ENCODE measurements at regions not wholly inside any gene's neighbourhood (a gene's known extent, or its start where the extent isn't known, plus 50 kb on each side); places are given as distances from the start of the nearest gene placed in this dataset.
"Not testable (repeated sequence)": the region's sequence is repeated elsewhere in the genome, so short reads cannot be mapped to it uniquely, and the experiment has no call there.

- DNase-seq: no peak
Observed at GRCh38 chr10:111600772-111601171, 523.9 kb downstream of the ADRA2A start.

GRCh38 chr10:111612273-111612672 is 535.4 kb downstream of the ADRA2A start:
- DNase-seq: no peak

- no peak for DNase-seq
Observed at GRCh38 chr10:111634191-111634590, 549.4 kb downstream of the GPAM start.

GRCh38 chr10:111646021-111646420 is 537.5 kb downstream of the GPAM start:
- DNase-seq: no peak

GRCh38 chr10:111648046-111648445 is 535.5 kb downstream of the GPAM start:
- no peak for DNase-seq

- DNase-seq: not testable (repeated sequence)
Observed at GRCh38 chr10:111649080-111649479, 534.5 kb downstream of the GPAM start.

GRCh38 chr10:111650088-111650487 is 533.5 kb downstream of the GPAM start:
- no peak for DNase-seq

- DNase-seq: no peak
Observed at GRCh38 chr10:111656066-111656465, 527.5 kb downstream of the GPAM start.

- no peak for DNase-seq
Observed at GRCh38 chr10:111677759-111678158, 505.8 kb downstream of the GPAM start.

GRCh38 chr10:111686796-111687195 is 496.8 kb downstream of the GPAM start:
- no peak for DNase-seq

- DNase-seq: no peak
Observed at GRCh38 chr10:111698711-111699110, 484.9 kb downstream of the GPAM start.

- DNase-seq: no peak
Observed at GRCh38 chr10:111703986-111704385, 479.6 kb downstream of the GPAM start.

- DNase-seq: no peak
Observed at GRCh38 chr10:111705021-111705420, 478.5 kb downstream of the GPAM start.

GRCh38 chr10:111706331-111706730 is 477.2 kb downstream of the GPAM start:
- no peak for DNase-seq

GRCh38 chr10:111707076-111707475 is 476.5 kb downstream of the GPAM start:
- DNase-seq: no peak

- DNase-seq: no peak
Observed at GRCh38 chr10:111709603-111710002, 474.0 kb downstream of the GPAM start.

- no peak for DNase-seq
Observed at GRCh38 chr10:111716032-111716431, 467.5 kb downstream of the GPAM start.

GRCh38 chr10:111724121-111724520 is 459.4 kb downstream of the GPAM start:
- no peak for DNase-seq

GRCh38 chr10:111725050-111725449 is 458.5 kb downstream of the GPAM start:
- no peak for DNase-seq

- no peak for DNase-seq
Observed at GRCh38 chr10:111732166-111732785, 451.3 kb downstream of the GPAM start.

- no peak for DNase-seq
Observed at GRCh38 chr10:111739125-111739873, 444.3 kb downstream of the GPAM start.

- DNase-seq: no peak
Observed at GRCh38 chr10:111739874-111740139, 443.8 kb downstream of the GPAM start.

- no peak for DNase-seq
Observed at GRCh38 chr10:111745982-111746381, 437.6 kb downstream of the GPAM start.

GRCh38 chr10:111747751-111748150 is 435.8 kb downstream of the GPAM start:
- no peak for DNase-seq

GRCh38 chr10:111748184-111748583 is 435.4 kb downstream of the GPAM start:
- DNase-seq: no peak
